GM19452 (cell line): ENCODE measurements at regions not wholly inside any gene's neighbourhood (a gene's known extent, or its start where the extent isn't known, plus 50 kb on each side); places are given as distances from the start of the nearest gene placed in this dataset.
A peak's percentile ranks its signal among the peaks of the same experiment; 100 is the strongest.
"Not testable (repeated sequence)": the region's sequence is repeated elsewhere in the genome, so short reads cannot be mapped to it uniquely, and the experiment has no call there.

ENCODE experiments used
- ATAC-seq: cut with Tn5 transposase; IDR thresholded peaks from one replicate; pipeline ENCODE4 v1.9.1; 2021; ENCODE audit not compliant: unreplicated experiment

GRCh38 chr18:11387880-11388279 is 221.5 kb upstream of the SLC35G4 start:
- no peak for ATAC-seq

GRCh38 chr18:11383381-11383780 is 226.0 kb upstream of the SLC35G4 start:
- ATAC-seq: no peak

- no peak for ATAC-seq
These were observed 228.4 kb upstream of the SLC35G4 start for GRCh38 chr18:11380968-11381367.

DNA sequence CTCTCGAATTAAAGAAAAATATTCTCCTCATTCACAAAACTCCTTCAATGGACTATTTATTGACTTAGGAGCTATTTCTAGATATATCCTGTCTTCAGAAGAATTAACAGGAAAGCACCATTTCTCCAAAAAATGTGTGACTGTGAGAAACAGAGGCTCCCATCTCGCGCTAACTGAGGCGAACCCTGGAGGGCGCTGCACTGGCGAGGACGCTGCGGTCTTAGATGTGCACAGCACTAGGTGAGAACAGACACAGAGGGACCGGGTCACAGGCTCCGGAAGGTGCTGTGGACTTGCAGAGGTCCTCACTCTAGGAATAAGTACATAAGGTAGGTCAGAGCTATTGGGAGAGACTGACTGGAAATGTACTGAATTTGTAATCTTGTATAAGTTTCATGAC is 229.7 kb upstream of the SLC35G4 start:
- ATAC-seq: no peak

- no peak for ATAC-seq
These were observed 228.6 kb upstream of the PIEZO2 start for GRCh38 chr18:11377766-11378540.

- ATAC-seq: no peak
These were observed 222.8 kb upstream of the PIEZO2 start for GRCh38 chr18:11372163-11372562.

DNA sequence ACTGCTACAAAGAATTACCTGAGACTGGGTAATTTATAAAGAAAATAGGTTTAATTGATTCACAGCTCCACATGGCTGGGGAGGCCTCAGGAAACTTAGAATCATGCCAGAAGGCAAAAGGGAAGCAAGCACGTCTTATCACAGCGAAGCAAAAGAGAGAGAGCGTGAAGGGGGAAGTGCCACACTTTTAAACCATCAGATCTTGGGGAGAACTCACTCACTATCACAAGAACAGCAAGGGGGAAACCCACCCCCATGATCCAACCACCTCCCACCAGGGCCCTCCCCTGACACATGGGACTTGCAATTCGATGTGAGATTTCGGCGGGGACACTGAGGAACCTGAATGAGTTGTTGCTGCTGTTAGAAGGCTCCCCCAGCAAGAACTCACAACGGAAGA is 220.2 kb upstream of the PIEZO2 start:
- ATAC-seq: no peak

GRCh38 chr18:11368020-11368419 is 218.7 kb upstream of the PIEZO2 start:
- ATAC-seq: no peak

DNA sequence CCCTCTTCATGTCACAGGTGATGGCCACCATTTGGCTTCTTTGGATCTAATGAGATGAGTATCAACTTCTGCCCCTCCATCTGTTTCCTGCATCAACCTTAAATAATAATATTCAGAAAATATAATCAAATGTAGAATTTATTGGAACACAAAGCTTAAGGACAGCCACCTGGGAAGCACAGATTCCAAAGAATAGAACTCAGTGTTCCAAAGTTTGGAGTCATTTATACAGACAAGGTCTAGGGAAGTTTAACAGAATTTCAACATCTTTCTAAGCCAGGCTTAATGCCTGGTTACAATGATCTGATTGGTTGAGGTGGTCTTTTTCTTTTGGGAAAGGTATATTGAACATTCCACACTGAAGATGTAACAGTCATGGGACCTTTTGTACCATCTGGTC is 218.0 kb upstream of the PIEZO2 start:
- ATAC-seq: no peak

- ATAC-seq: no peak
These were observed 217.0 kb upstream of the PIEZO2 start for GRCh38 chr18:11366410-11366809.

DNA sequence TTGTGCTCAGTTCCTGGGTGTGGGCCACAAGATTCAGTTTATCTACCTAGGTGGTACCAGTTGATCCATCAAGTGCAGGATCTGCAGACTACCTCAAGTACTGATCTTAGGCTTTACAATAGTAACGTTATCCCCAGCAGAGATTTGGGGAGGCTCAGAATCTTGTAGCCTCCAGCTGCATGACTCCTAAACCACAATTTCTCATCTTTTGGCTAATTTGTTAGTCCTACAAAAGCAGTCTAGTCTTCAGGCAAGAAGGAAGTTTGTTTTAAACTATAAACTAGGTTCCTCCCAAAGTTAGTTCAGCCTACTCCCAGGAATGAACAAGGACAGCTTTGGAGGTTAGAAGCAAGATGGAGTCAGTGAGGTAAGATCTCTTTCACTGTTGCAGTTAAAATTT is 213.5 kb upstream of the PIEZO2 start:
- no peak for ATAC-seq

DNA sequence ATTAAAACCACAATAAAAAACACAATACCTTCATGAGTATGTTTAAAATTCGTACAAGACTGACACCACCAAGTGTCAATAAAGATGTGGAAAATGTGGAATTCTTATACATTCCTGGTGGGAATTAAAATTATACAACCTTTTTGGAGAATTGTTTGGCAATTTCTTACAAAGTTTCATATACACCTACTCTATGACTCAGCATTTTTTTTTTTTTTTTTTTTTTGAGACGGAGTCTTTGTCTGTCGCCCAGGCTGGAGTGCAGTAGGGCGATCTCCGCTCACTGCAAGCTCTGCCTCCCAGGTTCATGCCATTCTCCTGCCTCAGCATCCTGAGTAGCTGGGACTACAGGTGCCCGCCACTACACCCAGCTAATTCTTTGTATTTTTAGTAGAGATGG is 212.5 kb upstream of the PIEZO2 start:
- not testable (repeated sequence) for ATAC-seq

DNA sequence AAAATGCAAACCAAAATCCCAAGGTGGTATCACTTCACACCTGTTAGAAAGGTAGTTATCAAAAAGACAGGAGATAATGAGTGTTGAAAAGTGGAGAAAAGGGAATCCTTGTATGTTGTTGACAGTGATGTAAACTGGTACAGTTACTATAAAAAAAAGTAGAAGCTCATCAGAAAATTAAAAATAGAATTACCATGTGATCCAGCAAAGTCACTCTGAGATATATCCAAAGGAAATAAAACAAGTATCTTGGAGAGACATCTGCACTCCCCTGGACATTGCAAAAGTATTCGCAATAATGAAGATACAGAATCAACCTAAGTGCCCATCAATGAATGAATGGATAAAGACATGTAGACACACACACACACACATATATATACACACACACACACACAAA is 208.3 kb upstream of the PIEZO2 start:
- ATAC-seq: no peak

DNA sequence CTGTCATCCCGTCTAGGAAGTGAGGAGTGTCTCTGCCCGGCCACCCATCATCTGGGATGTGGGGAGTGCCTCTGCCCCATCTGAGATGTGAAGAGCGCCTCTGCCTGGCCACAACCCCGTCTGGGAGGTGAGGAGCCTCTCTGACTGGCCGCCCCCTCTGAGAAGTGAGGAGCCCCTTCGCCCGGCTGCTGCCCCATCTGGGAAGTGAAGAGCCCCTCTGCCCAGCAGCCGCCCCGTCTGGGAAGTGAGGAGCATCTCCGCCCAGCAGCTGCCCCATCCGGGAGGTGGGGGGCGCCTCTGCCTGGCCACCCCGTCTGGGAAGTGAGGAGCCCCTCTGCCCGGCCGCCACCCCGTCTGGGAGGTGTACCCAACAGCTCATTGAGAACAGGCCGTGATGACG is 195.2 kb upstream of the PIEZO2 start:
- not testable (repeated sequence) for ATAC-seq

DNA sequence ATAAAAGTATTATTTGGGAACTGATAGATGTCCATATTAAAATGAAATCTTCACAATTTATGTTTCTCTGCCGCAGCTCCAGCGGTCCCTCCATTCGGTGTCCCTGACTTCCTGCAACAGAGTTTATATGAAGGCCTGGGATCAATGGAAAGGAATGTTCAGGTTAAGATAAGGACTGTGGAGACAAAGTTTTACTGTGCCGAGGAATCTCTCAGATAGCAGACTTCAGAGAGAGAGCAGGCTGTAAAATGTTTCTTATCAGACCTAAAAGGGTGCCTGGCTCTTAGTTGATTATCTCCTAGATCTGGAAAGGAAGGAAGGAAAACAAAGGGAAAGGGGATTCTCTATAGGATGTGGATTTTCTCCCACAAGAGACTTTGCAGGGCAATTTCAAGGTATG is 193.7 kb upstream of the PIEZO2 start:
- no peak for ATAC-seq

- not testable (repeated sequence) for ATAC-seq
These were observed 192.7 kb upstream of the PIEZO2 start for GRCh38 chr18:11342115-11342514.

GRCh38 chr18:11339188-11339775 is 189.9 kb upstream of the PIEZO2 start:
- no peak for ATAC-seq

- no peak for ATAC-seq
These were observed 186.9 kb upstream of the PIEZO2 start for GRCh38 chr18:11336241-11336640.

DNA sequence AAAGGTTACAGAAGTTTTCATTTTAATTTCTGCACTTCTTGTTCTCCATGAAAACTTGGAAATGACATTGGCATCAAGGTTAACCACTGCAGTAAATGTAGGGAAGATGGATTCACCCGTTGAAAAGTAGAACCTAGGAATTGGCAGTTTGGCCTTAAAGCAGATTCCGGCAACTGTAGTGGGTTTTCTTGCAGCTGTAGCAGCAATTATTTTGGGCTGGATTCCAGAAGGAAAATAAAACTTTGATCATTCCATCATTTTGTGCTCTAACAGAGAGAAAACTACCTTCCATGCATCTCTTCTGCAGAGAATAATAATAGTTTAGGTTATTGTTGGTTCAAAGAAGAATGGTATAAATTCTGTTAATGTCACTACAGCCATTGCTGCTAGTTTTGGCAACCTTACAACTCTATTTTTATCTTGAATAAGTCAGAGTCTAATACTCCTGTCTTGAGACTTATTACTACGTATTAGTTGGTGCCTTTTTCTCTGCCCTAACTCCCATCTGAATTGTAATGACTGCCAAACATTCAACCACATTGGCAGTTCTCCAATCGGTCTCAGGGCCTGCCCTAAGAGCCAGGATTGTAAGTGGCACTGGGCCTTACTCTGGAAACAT is 178.1 kb upstream of the PIEZO2 start:
- no peak for ATAC-seq

GRCh38 chr18:11324956-11325882 is 175.8 kb upstream of the PIEZO2 start:
- ATAC-seq: peak; percentile 91

GRCh38 chr18:11324510-11324909 is 175.1 kb upstream of the PIEZO2 start:
- ATAC-seq: no peak
